Stimulated activated CD4-positive, alpha-beta T cell treated with anti-CD3 and anti-CD28 coated beads, Interleukin-4, amount 100 ng/mL, for 1 hour (primary cell): ENCODE measurements at regions not wholly inside any gene's neighbourhood (a gene's known extent, or its start where the extent isn't known, plus 50 kb on each side); places are given as distances from the start of the nearest gene placed in this dataset.

Experiments
- DNase-seq: peaks from one replicate; pipeline ENCODE4 v3.0.0-alpha.2; 2020

DNA sequence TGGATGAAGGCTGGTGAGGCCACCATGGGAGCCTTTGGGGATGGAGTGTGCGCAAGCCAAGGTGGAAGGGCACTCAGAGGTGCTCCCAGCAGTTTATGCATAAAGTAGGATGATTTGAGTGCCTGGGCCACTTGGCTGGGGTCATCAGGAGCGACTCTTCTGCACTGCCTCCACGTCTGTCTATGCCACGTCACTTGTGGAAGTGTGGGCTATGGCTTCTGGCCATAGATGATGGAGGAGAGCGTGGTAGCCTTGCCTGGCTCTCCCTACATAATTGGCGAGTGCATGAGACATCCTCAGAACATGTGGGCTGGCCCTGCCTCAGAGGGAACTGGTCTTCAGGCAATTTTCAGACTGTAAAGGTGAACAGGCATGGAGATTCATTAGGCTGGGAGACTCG lies 182.9 kb downstream of the TEX29 start:
- DNase-seq: no peak

DNA sequence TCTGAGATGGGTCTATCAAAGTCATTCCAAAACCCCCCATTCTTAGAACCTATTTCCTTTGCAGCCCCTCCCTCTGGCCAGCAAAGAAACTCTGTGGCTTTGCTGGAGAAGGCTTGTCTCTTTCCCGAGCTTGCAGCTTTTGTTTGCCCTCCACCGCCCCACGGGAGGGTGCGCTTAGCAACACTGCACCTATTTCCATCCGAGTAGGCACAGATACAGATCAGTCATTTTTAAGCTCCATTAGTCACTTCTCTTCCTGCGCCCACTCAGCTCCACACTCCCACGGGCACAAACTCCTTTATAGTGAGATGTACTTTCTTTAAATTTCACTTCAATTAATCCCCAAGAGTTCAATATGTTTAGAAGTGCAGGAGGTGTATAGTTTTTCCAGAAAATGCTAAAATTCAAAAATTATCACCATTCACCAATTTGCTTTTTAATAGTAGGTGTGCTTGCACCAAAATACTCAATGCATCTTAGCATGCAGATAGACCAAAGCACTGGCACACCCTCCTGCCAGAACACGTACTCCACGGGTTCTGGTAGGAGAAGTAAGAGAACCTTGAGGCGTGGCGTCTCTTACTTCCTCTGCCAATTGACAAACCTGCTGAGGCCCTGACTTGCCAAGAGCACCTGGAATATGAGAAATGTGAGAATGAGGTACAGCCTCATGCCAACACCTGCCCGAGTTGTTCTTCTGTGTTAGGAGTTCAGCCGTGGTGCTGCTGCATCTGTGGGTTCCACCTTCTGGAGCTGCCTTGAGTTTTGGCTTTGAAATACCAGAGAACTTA lies 183.7 kb downstream of the TEX29 start:
- no peak for DNase-seq

DNA sequence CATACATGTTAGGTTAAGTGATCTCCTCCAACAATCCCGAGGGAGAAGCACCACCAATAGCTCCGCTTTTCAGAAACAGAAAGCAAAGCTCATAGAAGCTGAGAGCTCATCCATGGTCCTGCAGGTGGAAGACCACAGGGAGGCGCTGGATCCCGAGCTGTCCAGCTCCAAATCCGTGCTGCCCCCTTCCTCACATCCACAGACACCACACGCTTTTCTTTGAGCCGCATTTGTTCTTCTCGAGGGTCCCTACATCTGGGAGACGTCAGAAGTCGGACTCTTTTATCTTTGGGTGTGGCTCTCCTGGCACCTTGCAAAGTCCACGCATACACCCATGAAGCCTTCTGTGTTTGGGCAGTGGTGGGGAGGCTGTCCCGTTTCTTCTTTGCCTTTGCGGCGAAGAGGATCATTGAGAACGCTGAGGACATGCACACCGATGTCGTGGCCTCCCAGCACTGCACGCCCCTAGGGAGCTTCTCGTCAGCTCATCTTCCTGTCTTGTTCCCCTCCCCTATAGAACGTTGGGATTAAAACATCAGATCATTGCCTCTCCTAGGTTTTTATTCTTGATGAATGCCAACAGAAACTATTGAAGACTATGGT lies 184.8 kb downstream of the TEX29 start:
- DNase-seq: no peak

DNA sequence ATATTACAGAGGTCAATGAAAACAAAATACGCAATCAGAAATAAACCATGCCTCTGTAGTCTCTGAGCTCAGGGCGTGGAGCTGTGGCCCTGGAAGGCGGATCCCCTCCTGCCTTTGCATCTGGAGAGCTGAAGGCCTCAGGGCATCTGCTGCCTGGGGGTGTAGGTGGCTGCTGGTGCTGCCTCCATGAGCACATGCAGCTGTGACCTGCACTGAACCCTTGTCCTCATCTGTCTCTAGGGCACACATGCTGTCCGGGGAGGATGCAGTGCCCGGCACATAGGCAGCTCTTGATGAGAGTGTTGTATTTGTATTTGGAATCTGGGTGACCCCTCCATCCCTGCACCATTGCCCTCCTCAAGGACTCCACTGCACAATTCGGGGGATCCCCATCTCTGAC lies 185.7 kb downstream of the TEX29 start:
- no peak for DNase-seq

DNA sequence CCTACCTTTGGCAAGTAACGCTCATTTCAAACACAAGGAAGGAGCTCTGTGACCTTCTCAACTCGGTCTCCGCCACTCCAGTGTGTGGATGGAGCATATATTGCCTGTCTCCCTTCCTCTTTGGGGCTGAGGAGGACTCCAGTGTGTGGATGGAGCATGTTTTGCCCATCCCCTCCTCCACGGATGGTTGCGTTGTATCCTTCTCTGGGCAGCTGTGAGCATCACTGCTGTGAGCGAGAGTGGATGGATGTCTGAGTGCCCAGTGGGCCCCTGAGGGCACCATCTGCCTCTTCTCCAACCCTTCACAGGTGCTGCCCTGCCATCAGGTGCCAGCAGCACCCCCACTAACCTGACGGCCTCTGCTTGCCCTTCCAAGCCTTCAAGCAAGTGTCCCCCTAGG lies 186.2 kb downstream of the TEX29 start:
- no peak for DNase-seq

DNA sequence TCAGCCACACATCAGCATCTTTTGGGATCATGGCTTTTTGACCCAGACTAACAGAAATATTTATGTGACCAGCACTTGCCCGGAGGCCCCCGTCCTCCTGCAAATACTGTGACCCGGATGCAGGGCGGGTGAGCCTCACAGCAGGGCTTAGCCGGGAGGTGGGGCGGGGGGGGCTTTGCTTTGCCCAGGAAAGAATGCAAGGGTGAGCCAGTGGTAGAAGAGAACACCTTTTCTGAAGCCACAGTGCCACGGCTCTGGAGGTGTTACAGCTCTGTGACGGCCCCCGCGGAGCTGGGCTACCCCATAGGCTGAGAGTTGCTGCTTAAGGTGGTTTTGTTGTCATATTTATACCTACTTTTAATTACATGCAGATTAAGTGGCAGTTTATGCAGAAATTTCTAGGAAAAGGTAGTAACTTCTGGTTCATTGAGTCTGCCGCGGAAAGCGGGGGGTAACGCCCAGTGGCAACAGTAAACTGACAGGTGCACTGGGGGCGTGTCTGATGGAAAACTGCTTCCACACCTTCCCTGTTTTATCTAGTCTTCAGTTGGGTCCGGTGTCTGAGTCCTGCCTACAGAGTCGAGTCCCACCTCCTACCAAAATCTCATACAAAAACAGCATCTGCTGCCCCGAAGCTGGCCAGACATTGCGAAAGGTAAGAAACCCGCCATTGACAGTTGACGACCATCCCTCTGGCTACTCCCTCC lies 187.9 kb downstream of the TEX29 start:
- DNase-seq: no peak

DNA sequence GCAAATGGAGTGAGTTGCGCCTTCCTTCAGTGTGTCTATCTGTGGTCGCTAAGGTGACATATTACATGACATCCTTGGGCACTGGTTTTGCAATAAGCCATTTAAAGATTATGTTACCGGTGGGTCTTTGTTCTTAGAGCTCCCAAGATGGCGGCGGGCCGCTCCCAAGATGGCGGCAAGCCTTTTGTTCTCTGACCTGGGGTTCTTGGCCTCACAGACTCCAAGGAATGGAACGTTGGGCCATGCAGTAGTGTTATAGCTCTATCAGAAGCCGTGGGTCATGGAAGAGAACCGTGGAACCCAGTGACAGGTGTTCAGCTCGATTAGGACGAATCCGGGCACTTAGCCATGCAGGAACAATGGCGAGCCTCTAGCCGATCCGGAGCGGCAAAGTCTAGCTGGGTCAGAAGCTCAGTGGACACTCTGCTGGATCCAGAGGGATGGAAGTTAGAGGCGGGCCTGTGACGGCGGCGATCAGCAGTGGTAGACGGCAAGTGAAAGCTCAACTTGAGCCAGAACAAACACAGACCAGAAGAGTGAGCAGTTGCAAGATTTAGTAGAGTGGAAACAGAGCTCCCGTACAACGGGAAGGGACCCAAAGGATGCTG lies 188.6 kb downstream of the TEX29 start:
- DNase-seq: no peak

DNA sequence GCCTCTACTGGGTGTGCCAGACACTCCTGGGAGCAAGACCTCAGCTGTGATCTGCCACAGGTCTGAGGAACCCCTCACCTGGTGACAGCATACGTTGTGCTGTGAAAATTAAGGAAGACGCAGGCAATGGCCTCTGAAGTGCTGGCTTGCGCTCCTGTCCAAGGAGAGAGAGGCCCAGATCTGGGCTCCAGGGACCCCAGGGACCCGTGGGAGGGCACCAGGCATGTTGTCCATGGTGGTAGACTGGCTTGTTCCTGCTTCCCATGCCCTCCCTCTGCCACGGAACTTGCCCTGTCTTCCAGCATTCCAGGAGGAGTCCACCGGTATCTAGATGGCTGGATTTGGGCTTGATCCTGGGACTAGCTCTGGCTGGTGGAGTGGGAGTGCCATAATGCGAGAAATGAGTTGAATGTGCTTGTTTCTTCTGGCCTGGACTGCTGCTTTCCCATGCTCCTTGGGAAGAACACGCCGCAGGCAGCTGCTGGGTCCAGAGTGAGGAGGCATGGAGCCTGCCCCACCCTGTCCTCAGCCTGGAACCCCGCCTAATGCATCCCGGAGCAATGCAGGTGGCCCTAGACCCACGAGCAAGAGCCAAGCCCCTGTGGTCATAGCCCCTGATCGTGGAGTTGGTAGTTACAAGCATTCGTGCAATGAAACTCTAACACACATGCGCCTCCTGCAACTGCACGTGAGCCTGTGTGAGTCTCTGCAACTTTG lies 190.2 kb downstream of the TEX29 start:
- no peak for DNase-seq

DNA sequence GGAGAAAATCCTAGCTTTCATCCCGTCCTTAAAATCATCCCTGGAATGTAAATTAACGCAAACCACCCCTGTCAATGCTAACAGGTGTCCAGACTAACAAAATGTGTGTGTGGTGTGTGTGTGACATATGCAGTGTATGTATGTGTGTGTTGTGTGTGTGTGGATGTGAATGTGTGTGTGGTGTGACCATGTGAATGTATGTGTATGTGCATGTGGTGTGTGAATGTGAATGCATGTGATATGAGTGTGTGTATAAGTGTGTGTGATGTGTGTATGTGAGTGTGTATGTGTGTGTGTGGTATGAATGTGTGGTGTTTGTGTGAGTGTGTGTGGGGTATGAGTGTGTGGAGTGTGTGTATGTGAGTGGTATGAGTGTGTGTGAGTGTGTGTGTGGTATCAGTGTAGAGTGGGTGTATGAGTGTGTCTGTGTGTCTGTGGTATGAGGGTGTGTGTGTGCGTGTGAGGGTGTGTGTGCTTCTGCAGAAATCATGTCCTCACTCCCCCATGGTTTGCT lies 190.8 kb downstream of the TEX29 start:
- no peak for DNase-seq

DNA sequence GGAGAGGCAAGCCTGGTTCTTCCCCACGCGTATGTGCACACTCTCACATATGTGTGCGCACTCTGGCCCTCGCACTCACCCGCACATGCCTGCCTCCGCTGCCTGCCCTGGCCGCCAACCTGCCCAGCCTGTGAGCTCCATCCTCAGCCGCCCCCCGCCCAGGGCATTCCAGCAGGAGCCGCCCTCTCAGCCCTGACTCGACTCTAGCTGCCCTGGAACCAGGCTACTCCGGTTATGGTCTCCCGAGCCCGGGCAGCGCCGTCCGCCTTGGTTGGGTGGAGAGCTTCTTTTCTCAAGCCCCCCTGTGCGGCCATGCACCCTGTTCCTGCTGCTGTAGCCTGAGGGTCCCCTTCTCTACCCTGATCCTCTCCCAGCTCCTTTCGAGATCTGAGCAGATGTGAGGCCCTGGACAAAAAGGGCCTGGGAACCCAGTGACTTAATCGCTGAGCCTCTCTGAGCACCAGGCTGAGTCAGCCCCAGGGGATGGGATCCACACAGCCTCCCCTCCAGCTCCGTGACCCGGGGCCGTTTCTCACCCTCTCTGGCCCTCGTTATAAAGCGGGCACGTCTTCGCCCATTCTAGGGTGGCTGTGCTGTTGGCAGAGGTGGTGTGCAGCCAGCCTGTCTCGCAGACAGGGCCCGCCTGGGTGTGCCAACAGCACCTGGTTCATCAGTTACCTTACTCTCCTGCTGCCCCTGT lies 191.5 kb downstream of the TEX29 start:
- no peak for DNase-seq

DNA sequence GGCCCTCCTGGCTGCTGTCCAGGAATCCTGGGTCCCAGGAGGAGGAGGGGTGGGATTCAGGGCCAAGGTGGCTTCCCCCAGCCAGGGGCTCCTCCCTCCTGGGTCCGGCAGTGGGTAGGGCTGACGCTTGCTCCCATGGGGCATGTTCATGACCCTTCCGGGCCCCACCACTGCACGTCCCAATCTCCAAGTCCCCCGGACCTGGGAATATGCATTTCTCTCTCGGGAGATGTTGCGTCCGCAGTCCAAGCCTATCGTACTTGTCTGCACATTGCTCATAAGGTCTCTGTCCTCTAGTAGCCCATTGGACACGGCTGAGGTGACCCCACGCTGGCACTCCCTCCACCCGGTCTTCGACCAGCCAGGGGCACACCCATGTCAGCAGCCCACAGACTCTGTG lies 192.3 kb downstream of the TEX29 start:
- DNase-seq: no peak

DNA sequence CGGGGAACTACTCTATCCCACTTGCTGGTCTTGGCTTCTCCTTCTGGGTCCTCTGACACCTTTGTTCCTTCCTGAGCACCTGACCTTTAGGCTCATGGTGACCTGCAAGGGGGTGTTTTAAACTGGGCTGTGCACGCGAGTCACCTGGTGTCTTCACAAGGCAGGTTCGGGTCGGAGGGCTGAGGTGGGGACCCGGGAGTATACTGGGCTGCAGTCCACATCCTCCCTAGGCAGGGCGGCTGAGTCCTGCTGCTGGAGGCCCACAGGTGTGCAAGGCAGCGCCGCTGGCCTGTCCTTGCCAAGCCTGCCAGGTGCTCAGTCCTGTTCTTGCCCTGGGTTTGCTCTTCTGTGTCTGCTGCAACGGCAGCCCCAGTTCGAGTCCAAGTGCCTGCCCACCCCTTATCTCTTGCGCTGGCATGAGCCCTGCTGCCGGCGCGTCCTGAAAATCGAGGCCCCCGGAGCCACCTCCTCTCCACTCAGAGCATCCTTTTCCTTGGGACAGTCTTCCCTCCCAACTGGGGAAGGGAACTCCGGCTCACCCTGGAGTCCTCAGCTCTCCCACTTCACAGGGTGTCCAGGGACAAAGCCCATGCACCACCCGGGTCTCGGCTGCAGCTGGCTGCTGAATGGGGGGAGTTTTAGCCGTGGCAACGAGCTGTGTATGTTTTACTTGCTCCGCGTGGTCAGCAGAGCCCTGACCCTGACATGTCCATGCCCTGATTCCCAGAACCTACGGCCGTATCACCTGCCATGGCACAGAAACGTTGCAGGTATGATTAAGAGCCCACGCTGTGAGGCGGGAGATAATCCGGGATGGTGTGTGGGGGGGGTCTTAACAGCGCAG lies 193.5 kb downstream of the TEX29 start:
- no peak for DNase-seq

DNA sequence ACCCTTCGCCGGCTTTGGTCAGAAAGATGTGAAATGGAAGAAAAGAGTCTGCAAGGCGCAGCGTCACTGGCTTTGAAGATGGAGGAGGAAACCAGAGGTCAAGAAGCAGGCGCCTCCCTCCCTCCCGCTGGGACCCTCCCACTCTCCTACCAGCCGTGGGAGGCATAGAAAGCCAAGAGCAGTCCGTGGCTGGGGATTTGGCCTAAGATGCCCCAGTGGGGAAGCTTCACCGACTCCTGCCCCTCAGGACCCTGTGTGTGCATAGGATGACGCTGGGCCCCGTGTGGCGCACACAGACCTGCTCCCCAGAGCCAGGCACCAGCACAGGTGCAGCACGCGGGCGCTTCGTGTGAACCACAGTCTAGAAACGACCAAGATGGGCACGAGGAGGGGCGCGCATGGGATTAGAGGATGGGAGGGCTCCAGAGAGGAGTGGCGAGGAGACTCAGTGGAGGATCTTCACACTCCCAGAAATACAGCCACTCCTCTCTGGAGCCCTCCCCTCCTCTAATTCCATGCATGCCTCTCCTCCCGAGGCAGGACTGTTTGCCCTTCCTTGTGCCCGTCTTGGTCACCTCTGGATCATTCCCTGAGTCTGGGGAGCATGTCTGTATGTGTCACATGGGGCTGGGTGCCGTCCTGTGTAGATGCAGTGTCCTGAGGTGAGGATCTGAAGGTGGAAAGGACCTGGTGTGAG lies 194.3 kb downstream of the TEX29 start:
- no peak for DNase-seq

DNA sequence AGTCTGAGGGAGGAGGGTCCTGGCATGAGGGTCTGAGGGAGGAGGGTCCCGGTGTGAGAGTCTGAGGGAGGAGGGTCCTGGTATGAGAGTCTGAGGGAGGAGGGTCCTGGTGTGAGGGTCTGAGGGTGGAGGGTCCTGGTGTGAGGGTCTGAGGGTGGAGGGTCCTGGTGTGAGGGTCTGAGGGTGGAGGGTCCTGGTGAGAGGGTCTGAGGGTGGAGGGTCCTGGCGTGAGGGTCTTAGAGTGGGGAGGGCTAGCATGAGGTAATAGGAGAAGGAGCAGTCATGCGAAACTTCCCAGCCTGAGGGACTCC lies 194.8 kb downstream of the TEX29 start:
- DNase-seq: no peak

DNA sequence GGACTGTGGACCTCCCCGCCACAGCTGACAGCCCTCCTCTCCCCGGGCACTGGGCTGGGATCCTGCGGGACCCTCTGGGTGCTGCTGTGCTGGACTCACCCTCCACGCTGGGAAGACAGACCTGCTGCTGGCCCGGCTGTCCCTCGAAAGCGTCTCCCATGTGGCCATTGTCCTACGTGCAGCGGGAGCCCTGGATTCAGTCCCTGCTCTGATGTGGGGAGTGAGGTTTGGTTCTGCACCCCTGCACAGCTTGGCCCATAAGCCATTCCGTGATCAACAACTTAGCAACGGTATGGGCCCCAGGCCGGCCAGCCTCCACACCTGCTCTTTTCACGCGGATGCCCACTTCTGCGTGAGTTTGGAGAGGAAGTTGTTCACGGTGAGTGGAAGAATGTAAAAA lies 195.2 kb downstream of the TEX29 start:
- DNase-seq: no peak

DNA sequence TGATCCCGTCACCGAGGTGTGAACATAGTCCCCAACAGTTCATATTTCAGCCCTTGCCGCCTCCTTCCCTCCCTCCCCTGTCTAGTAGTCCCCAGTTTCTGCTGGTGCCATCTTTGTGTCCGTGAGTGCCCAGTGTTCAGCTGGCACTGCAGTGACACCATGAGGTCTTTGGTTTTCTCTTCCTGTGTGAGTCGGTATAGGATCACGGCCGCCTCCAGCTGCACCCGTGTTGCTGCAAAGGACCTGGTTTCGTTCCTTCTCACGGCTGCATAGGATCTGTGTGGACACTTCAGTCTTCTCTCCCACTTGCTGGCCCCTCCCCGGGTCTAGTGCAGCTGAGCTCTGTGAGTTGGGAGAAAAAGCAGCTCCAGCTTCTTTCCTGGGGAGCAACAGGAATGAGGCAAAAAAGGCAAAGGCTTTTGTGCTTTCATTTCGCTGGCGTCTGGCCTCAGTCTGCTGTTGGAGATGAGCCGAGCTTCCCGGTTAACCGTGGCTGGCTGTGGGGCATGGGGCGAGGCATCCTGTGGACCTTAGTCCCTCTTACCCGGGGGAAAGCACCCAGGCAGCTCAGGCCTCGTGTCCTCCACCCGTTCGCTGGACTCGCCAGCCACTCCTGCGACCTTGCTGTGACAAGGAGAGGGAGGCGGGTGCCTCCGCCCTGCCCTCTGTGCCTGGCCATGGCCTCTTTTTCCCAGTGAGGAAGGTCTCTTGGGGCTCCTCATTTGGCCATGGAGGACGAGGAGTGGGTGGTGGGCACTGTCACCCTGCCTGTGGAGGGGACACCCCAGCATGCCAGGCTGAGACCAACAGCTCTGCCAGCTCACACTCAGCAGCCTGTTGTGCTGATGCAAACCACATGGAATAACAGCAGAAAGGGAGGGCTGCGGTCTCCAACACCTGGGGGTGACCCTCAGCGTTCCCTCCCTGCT lies 196.5 kb downstream of the TEX29 start:
- no peak for DNase-seq

DNA sequence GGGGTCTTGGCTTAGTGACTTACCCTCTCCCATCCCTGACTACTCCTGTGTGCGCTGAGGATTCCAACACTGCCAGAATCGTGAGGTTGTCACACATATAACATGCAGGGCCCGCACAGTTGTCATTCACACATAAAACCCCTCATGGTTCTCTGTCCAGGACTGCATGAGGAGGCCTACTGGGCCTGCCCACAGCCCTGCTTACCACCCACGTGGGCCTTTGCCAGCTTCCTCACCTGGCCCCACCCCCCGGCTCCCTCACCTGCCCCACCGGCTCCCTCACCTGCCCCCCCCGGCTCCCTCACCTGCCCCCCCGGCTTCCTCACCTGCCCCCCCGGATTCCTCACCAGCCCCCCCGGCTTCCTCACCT lies 197.2 kb downstream of the TEX29 start:
- DNase-seq: no peak

DNA sequence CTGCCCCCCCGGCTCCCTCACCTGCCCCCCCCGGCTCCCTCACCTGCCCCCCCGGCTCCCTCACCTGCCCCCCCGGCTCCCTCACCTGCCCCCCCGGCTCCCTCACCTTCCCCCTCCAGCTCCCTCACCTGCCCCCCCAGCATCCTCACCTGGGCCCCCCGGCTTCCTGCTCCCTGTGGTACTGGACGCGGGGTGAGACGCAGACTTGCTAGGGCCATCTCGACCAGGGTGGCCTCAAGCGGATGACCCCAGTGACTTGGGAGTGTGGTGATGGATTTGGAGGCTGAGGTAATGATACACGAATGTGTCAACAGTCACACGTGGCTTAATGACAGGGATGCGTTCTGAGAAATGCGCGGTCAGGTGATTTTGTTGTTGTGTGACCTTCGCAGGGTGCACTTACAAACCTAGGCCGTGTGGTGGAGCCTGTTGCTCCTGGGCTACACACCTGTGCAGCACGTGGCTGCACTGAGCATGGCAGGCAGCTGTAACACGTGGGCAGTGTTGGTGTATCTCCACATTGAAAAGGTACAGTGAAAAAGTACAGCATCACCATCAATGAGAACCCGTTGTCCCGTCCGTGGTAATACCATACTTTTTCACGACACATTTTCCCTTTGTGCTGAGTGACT lies 197.8 kb downstream of the TEX29 start:
- DNase-seq: no peak

DNA sequence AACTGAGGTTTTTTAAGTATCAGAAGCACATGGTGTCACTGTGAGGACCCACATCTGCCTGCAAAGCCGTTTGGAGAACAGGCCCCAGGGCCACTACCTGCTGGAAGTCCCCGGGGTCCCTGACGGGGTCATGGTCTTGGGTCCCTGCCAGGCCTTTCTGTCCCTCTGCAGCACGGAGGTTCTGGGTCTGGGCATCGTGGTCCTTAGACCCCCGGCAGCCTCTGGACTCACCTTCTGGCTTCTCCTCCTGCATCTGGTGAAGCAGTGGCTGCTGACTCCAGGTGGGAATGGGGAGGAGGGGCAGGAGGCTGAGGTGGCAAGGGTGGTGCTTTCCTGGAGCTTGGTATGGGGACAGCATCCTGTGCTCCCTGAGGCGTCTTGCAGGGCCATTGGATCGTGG lies 198.6 kb downstream of the TEX29 start:
- no peak for DNase-seq
